Lower leg skin (tissue), 3 donors: ENCODE measurements at regions not wholly inside any gene's neighbourhood (a gene's known extent, or its start where the extent isn't known, plus 50 kb on each side); places are given as distances from the start of the nearest gene placed in this dataset.

Experiments used
- POLR2A ChIP-seq, 2 donors: fragments of 450-650 bp; IDR thresholded peaks; one replicate each; pipeline ENCODE4 v1.6.1; 2016 to 2017; ENCODE audit warnings: antibody characterized with exemption in 2 of 2, mild to moderate bottlenecking in 1 of 2, moderate library complexity in 1 of 2
- TF ChIP-seq, protein P1 (sequence below), 3 donors: fragments of 450-650 bp; IDR thresholded peaks; one replicate each; pipeline ENCODE4 v1.5.1; 2016; ENCODE audit warnings: antibody characterized with exemption in 3 of 3, mild to moderate bottlenecking in 3 of 3, moderate library complexity in 2 of 3

DNA sequence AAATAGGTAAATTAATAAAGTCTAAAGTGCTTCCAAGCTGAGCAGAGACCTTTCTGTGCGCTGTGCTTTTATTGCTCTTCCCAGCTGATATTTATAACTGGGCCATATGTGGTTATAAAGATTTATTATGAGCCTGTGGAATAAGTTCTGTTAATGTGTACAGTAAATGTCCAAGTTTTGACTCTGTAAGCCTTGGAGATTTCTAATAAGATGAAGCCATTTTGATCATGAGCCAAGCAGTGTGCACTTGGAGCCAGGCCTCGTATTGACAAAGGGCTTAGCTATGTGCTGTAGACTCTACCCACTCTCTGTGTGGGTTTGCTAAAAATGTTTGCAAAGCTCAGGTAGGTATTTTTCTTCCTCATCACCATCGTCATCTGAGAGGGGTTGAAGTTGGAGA, 361.1 kb downstream of the FOXA2 start:
- TF ChIP-seq, protein P1, sequence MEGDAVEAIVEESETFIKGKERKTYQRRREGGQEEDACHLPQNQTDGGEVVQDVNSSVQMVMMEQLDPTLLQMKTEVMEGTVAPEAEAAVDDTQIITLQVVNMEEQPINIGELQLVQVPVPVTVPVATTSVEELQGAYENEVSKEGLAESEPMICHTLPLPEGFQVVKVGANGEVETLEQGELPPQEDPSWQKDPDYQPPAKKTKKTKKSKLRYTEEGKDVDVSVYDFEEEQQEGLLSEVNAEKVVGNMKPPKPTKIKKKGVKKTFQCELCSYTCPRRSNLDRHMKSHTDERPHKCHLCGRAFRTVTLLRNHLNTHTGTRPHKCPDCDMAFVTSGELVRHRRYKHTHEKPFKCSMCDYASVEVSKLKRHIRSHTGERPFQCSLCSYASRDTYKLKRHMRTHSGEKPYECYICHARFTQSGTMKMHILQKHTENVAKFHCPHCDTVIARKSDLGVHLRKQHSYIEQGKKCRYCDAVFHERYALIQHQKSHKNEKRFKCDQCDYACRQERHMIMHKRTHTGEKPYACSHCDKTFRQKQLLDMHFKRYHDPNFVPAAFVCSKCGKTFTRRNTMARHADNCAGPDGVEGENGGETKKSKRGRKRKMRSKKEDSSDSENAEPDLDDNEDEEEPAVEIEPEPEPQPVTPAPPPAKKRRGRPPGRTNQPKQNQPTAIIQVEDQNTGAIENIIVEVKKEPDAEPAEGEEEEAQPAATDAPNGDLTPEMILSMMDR (IDR thresholded peaks at IDR 0.05): no peak
- no peak for TF ChIP-seq POLR2A (IDR thresholded peaks at IDR 0.05)
